AG10803 (cell line): ENCODE measurements at regions not wholly inside any gene's neighbourhood (a gene's known extent, or its start where the extent isn't known, plus 50 kb on each side); places are given as distances from the start of the nearest gene placed in this dataset.

Source experiments
- DNase-seq: peaks from one replicate; pipeline ENCODE4 v3.0.0; 2010; ENCODE audit warnings: low read depth
- H3K4me3 ChIP-seq: 2 replicates; pipeline ENCODE4 v1.5.1; 2011; ENCODE audit warnings: mild to moderate bottlenecking, low read length, control low read depth
- TF ChIP-seq, protein P1 (sequence below): conservative IDR thresholded peaks from 2 replicates; pipeline ENCODE4 v1.5.1; 2011; ENCODE audit warnings: mild to moderate bottlenecking, low read length, control low read depth, inconsistent platforms

GRCh38 chr2:111712361-111712760, 171.6 kb downstream of the ANAPC1 start:
- no peak for DNase-seq
- TF ChIP-seq, protein P1, sequence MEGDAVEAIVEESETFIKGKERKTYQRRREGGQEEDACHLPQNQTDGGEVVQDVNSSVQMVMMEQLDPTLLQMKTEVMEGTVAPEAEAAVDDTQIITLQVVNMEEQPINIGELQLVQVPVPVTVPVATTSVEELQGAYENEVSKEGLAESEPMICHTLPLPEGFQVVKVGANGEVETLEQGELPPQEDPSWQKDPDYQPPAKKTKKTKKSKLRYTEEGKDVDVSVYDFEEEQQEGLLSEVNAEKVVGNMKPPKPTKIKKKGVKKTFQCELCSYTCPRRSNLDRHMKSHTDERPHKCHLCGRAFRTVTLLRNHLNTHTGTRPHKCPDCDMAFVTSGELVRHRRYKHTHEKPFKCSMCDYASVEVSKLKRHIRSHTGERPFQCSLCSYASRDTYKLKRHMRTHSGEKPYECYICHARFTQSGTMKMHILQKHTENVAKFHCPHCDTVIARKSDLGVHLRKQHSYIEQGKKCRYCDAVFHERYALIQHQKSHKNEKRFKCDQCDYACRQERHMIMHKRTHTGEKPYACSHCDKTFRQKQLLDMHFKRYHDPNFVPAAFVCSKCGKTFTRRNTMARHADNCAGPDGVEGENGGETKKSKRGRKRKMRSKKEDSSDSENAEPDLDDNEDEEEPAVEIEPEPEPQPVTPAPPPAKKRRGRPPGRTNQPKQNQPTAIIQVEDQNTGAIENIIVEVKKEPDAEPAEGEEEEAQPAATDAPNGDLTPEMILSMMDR: no peak
- H3K4me3 ChIP-seq: no peak overlapping the region

- TF ChIP-seq, protein P1: no peak
- DNase-seq: no peak
These were observed 171.0 kb downstream of the ANAPC1 start for GRCh38 chr2:111712940-111713515.

GRCh38 chr2:111715987-111716904, 167.7 kb downstream of the ANAPC1 start:
- TF ChIP-seq, protein P1: no peak
- H3K4me3 ChIP-seq: no peak overlapping the region
- DNase-seq: peak; percentile 17

More at GRCh38 chr2:111712940-111713515, 171.0 kb downstream of the ANAPC1 start:
- H3K4me3 ChIP-seq: no peak overlapping the region

GRCh38 chr2:111716905-111717775, 166.9 kb downstream of the ANAPC1 start:
- TF ChIP-seq, protein P1: no peak
- no peak for DNase-seq
- H3K4me3 ChIP-seq: no peak overlapping the region
